Vagina (tissue), 2 donors: ENCODE measurements at regions not wholly inside any gene's neighbourhood (a gene's known extent, or its start where the extent isn't known, plus 50 kb on each side); places are given as distances from the start of the nearest gene placed in this dataset.

ENCODE experiments used
- DNase-seq, 2 donors: peaks; one replicate each; pipeline ENCODE4 v3.0.0-alpha.2; 2017; ENCODE audit errors: extremely low spot score in 2 of 2
- H3K27ac ChIP-seq: fragments of 200-600 bp; sonication (generic); one replicate; pipeline ENCODE4 v1.5.1; 2019
- H3K27me3 ChIP-seq: fragments of 200-600 bp; sonication (generic); one replicate; pipeline ENCODE4 v1.5.1; 2019
- H3K36me3 ChIP-seq, 2 donors: fragments of 200-600 bp; sonication (generic); one replicate each; pipeline ENCODE4 v1.5.1; 2017 to 2019
- H3K4me1 ChIP-seq: fragments of 200-600 bp; sonication (generic); one replicate; pipeline ENCODE4 v1.5.1; 2019
- H3K4me3 ChIP-seq, 2 donors: fragments of 200-600 bp; sonication (generic); 1 replicate in 1 of 2; 2 replicates in 1 of 2; pipeline ENCODE4 v1.5.1; 2016 to 2019
- H3K9me3 ChIP-seq: fragments of 200-600 bp; sonication (generic); one replicate; pipeline ENCODE4 v1.5.1; 2019
- CTCF ChIP-seq, 3 experiments: fragments of 450-650 bp in 2 of 3; fragments of 200-600 bp in 1 of 3; sonication (generic) in 1 of 3; IDR thresholded peaks; one replicate each; pipeline ENCODE4 v1.5.1; 2017 to 2019; ENCODE audit warnings: antibody characterized with exemption in 3 of 3, mild to moderate bottlenecking in 2 of 3, moderate library complexity in 2 of 3
- POLR2A ChIP-seq, 2 donors: fragments of 450-650 bp; IDR thresholded peaks; one replicate each; pipeline ENCODE4 v1.6.1; 2017; ENCODE audit warnings: antibody characterized with exemption in 2 of 2, mild to moderate bottlenecking in 2 of 2, moderate library complexity in 2 of 2
- POLR2AphosphoS5 ChIP-seq, 2 donors: sonication (generic); formaldehyde crosslinking; IDR thresholded peaks; one replicate each; pipeline ENCODE4 v1.9.0; 2017; ENCODE audit warnings: antibody characterized with exemption in 2 of 2, mild to moderate bottlenecking in 2 of 2, low read depth in 1 of 2; ENCODE audit not compliant: insufficient read depth in 1 of 2
- intact Hi-C: fragments of 100-400 bp; cut with DNase I; formaldehyde crosslinking; loops from one replicate; pipeline ENCODE4 v1.15.1; 2023

- H3K36me3 ChIP-seq: no peaks in the 10 kb centered on the region
- no peak for DNase-seq
- TF ChIP-seq POLR2A (IDR thresholded peaks at IDR 0.05) (no peak), CTCF (IDR thresholded peaks at IDR 0.05) (no peak), POLR2AphosphoS5 (IDR thresholded peaks at IDR 0.05; ENCODE audit: insufficient read depth in 1 of 2, low read depth in 1 of 2) (no peak)
- no peaks in the 10 kb centered on the region for H3K4me1 ChIP-seq
- no peaks in the 10 kb centered on the region for H3K9me3 ChIP-seq
- intact Hi-C loops: no loop called here
- no peaks in the 10 kb centered on the region for H3K27me3 ChIP-seq
- no peak overlapping the region for H3K4me3 ChIP-seq
- no peak overlapping the region for H3K27ac ChIP-seq
These were observed 107.2 kb upstream of the BTBD3 start for GRCh38 chr20:11810311-11811083.

- intact Hi-C loops: no loop called here
- no peaks in the 10 kb centered on the region for H3K9me3 ChIP-seq
These were observed 104.4 kb upstream of the BTBD3 start for GRCh38 chr20:11813106-11813890.

GRCh38 chr20:11814267-11814666 is 103.4 kb upstream of the BTBD3 start:
- no peaks in the 10 kb centered on the region for H3K9me3 ChIP-seq
- TF ChIP-seq POLR2AphosphoS5 (IDR thresholded peaks at IDR 0.05; ENCODE audit: insufficient read depth in 1 of 2, low read depth in 1 of 2): no peak
- no peak for TF ChIP-seq POLR2A (IDR thresholded peaks at IDR 0.05)
- H3K4me3 ChIP-seq: no peak overlapping the region
- no peaks in the 10 kb centered on the region for H3K4me1 ChIP-seq
- DNase-seq: no peak
- H3K27ac ChIP-seq: no peak overlapping the region
- intact Hi-C loops: no loop called here
- no peaks in the 10 kb centered on the region for H3K27me3 ChIP-seq
- H3K36me3 ChIP-seq: no peaks in the 10 kb centered on the region

More at GRCh38 chr20:11813106-11813890, 104.4 kb upstream of the BTBD3 start:
- no peak overlapping the region for H3K4me3 ChIP-seq
- no peaks in the 10 kb centered on the region for H3K36me3 ChIP-seq
- H3K4me1 ChIP-seq: no peaks in the 10 kb centered on the region
- TF ChIP-seq POLR2A (IDR thresholded peaks at IDR 0.05) (no peak), CTCF (IDR thresholded peaks at IDR 0.05) (no peak), POLR2AphosphoS5 (IDR thresholded peaks at IDR 0.05; ENCODE audit: insufficient read depth in 1 of 2, low read depth in 1 of 2) (no peak)
- H3K27ac ChIP-seq: no peak overlapping the region
- no peak for DNase-seq
- H3K27me3 ChIP-seq: no peaks in the 10 kb centered on the region

GRCh38 chr20:11820838-11821237 is 96.9 kb upstream of the BTBD3 start:
- Histone ChIP-seq H3K4me3 (no peak overlapping the region), H3K27ac (no peak overlapping the region), H3K9me3 (no peaks in the 10 kb centered on the region), H3K4me1 (no peaks in the 10 kb centered on the region), H3K27me3 (no peaks in the 10 kb centered on the region), H3K36me3 (no peaks in the 10 kb centered on the region)
- DNase-seq: no peak
- intact Hi-C loops: no loop called here
- TF ChIP-seq CTCF (IDR thresholded peaks at IDR 0.05): no peak
- TF ChIP-seq POLR2AphosphoS5 (IDR thresholded peaks at IDR 0.05; ENCODE audit: insufficient read depth in 1 of 2, low read depth in 1 of 2): no peak
- TF ChIP-seq POLR2A (IDR thresholded peaks at IDR 0.05): no peak

- no peak overlapping the region for H3K4me3 ChIP-seq
- no peaks in the 10 kb centered on the region for H3K36me3 ChIP-seq
- no peak overlapping the region for H3K27ac ChIP-seq
- DNase-seq: no peak
- H3K27me3 ChIP-seq: no peaks in the 10 kb centered on the region
- no peaks in the 10 kb centered on the region for H3K9me3 ChIP-seq
- H3K4me1 ChIP-seq: no peaks in the 10 kb centered on the region
- intact Hi-C loops: no loop called here
- TF ChIP-seq CTCF (IDR thresholded peaks at IDR 0.05): no peak
- no peak for TF ChIP-seq POLR2A (IDR thresholded peaks at IDR 0.05)
- TF ChIP-seq POLR2AphosphoS5 (IDR thresholded peaks at IDR 0.05; ENCODE audit: insufficient read depth in 1 of 2, low read depth in 1 of 2): no peak
These were observed 95.2 kb upstream of the BTBD3 start for GRCh38 chr20:11822540-11822794.
